ENCODE measurements at regions not wholly inside any gene's neighbourhood (a gene's known extent, or its start where the extent isn't known, plus 50 kb on each side); places are given as distances from the start of the nearest gene placed in this dataset.

- BruUV-seq (replicated peaks): no TSS peak
- Histone ChIP-seq H3K4me2 (ENCODE audit: low read length) (no peak overlapping the region), H4K20me1 (ENCODE audit: insufficient read depth) (no peaks in the 10 kb centered on the region), H3K9ac (ENCODE audit: low read length) (no peak overlapping the region), H2AFZ (ENCODE audit: low read depth, low read length, poor library complexity, severe bottlenecking) (no peak overlapping the region), H3K27me3 (ENCODE audit: insufficient read depth, low read length) (peaks cover 18% of the 10 kb centered on the region; the same call in 1 of the 2 replicates), H3K4me1 (ENCODE audit: control insufficient read depth in 1 of 2, insufficient read depth in 2 of 2, low read length in 2 of 2) (no peaks in the 10 kb centered on the region), H3K36me3 (ENCODE audit: control insufficient read depth in 1 of 2, insufficient read depth in 2 of 2, low read length in 2 of 2) (no peaks in the 10 kb centered on the region), H3K9me3 (ENCODE audit: control insufficient read depth in 1 of 2, insufficient read depth in 1 of 2, low read depth in 1 of 2, low read length in 2 of 2) (no peaks in the 10 kb centered on the region), H3K9me2 (ENCODE audit: insufficient read depth) (no peaks in the 10 kb centered on the region), H3K27ac (ENCODE audit: low read depth, low read length) (no peak overlapping the region), H3K4me3 (replicated peaks in 1 of 2; ENCODE audit: low read depth in 1 of 2, low read length in 2 of 2) (no peak overlapping the region), H3K79me2 (ENCODE audit: insufficient read depth, low read length) (no peaks in the 10 kb centered on the region)
- no peak for DNase-seq (ENCODE audit: low read depth, low spot score)
- ChIA-PET RAD21 (ENCODE audit: low non-redundant PET in 1 of 2, low total read pairs in 2 of 2, uncharacterized antibody in 2 of 2, unreplicated experiment in 2 of 2) (no interaction called here), CTCF (no interaction called here), POLR2A (no interaction called here)
- no peak for ATAC-seq
- no peak for TF ChIP-seq ATF3 (IDR thresholded peaks at IDR 0.05)
- no peak for TF ChIP-seq CTCF (IDR thresholded peaks at IDR 0.05 in 2 of 3, conservative IDR thresholded peaks at IDR 0.05 in 1 of 3; ENCODE audit: borderline replicate concordance in 1 of 3, insufficient read depth in 1 of 3, low read depth in 2 of 3, low read length in 2 of 3)
- no peak for TF ChIP-seq FOSL1 (IDR thresholded peaks at IDR 0.05; ENCODE audit: low read depth)
- TF ChIP-seq EGR1 (IDR thresholded peaks at IDR 0.05; ENCODE audit: low read depth): no peak
- intact Hi-C loops (cut with micrococcal nuclease): no loop called here
Measured at GRCh38 chr10:44182909-44183308, 202.0 kb downstream of the CXCL12 start.

DNA sequence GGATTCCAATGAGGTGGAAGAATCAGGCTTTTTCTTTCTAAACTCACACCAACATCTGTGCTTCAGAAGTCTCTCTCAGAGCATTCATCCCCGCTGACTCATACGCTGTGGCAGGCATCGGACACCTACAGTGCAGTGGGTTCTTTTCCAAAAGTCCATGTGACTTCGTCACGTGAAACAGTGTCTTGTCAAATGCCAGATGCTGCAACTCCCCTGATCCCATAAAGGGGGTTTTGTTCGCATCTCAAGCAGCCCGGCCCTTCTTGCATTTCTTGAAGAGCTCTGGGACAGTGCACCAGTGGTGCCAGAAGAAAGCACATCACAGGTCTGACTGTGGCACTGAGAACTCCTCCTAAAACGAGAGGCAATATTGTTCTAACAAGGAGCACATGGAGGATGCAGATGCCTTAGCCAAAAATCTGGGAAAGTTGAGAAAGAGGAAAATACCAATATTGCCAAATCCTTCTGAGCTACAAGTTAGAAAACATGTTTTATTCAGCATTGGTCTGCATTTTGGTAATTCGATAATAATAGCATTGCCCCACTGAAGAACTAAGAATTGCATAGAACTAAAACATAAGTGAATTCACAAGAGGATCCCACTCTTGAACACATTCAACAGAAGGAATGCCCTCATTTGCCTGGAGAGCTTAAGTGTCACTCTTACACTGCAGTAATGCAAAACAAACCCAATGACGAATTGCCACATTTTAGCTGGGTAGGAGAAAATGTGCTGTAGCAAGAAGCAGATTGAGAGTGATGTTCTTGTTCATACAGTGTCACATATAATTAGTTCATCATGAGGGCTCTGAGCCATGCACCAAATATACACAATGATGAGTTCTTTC is 204.4 kb downstream of the CXCL12 start:
- intact Hi-C loops (cut with micrococcal nuclease): no loop called here
- no peak for DNase-seq (ENCODE audit: low read depth, low spot score)
- Histone ChIP-seq H3K4me2 (ENCODE audit: low read length) (no peak overlapping the region), H3K27me3 (ENCODE audit: insufficient read depth, low read length) (peaks cover 32% of the 10 kb centered on the region), H3K27ac (ENCODE audit: low read depth, low read length) (no peak overlapping the region), H3K9me2 (ENCODE audit: insufficient read depth) (no peaks in the 10 kb centered on the region), H3K36me3 (ENCODE audit: control insufficient read depth in 1 of 2, insufficient read depth in 2 of 2, low read length in 2 of 2) (no peaks in the 10 kb centered on the region), H3K4me1 (ENCODE audit: control insufficient read depth in 1 of 2, insufficient read depth in 2 of 2, low read length in 2 of 2) (no peaks in the 10 kb centered on the region), H3K79me2 (ENCODE audit: insufficient read depth, low read length) (no peaks in the 10 kb centered on the region), H2AFZ (ENCODE audit: low read depth, low read length, poor library complexity, severe bottlenecking) (no peak overlapping the region), H3K9me3 (ENCODE audit: control insufficient read depth in 1 of 2, insufficient read depth in 1 of 2, low read depth in 1 of 2, low read length in 2 of 2) (no peaks in the 10 kb centered on the region), H3K9ac (ENCODE audit: low read length) (no peak overlapping the region), H4K20me1 (ENCODE audit: insufficient read depth) (no peaks in the 10 kb centered on the region), H3K4me3 (replicated peaks in 1 of 2; ENCODE audit: low read depth in 1 of 2, low read length in 2 of 2) (no peak overlapping the region)
- no TSS peak for BruUV-seq (replicated peaks)
- ChIA-PET CTCF (no interaction called here), POLR2A (no interaction called here), RAD21 (ENCODE audit: low non-redundant PET in 1 of 2, low total read pairs in 2 of 2, uncharacterized antibody in 2 of 2, unreplicated experiment in 2 of 2) (no interaction called here)
- ATAC-seq: no peak
- TF ChIP-seq JUND (IDR thresholded peaks at IDR 0.05): no peak
- no peak for TF ChIP-seq CBX3 (IDR thresholded peaks at IDR 0.05; ENCODE audit: low read depth)
- TF ChIP-seq ZBTB33 (IDR thresholded peaks at IDR 0.05; ENCODE audit: extremely low read depth, insufficient replicate concordance, low read length): no peak
- TF ChIP-seq EZH2 (IDR thresholded peaks at IDR 0.05): no peak
- no peak for TF ChIP-seq POLR2AphosphoS5 (IDR thresholded peaks at IDR 0.05; ENCODE audit: low read depth, low read length)
- TF ChIP-seq ATF3 (IDR thresholded peaks at IDR 0.05): no peak
- TF ChIP-seq SRF (IDR thresholded peaks at IDR 0.05; ENCODE audit: low read depth): no peak
- TF ChIP-seq MAX (IDR thresholded peaks at IDR 0.05): no peak
- TF ChIP-seq CEBPB (IDR thresholded peaks at IDR 0.05; ENCODE audit: low read depth): no peak
- no peak for TF ChIP-seq RAD21 (IDR thresholded peaks at IDR 0.05; ENCODE audit: low read depth)
- no peak for TF ChIP-seq ELF1 (IDR thresholded peaks at IDR 0.05; ENCODE audit: borderline replicate concordance, low read depth)
- TF ChIP-seq SP1 (IDR thresholded peaks at IDR 0.05; ENCODE audit: low read depth): no peak
- TF ChIP-seq EZH2phosphoT487 (IDR thresholded peaks at IDR 0.05; ENCODE audit: borderline replicate concordance): no peak
- TF ChIP-seq FOSL1 (IDR thresholded peaks at IDR 0.05; ENCODE audit: low read depth): no peak
- TF ChIP-seq EGR1 (IDR thresholded peaks at IDR 0.05; ENCODE audit: low read depth): no peak

Data from HCT116 (cell line).